Sigmoid colon (tissue), 4 donors: ENCODE measurements at regions not wholly inside any gene's neighbourhood (a gene's known extent, or its start where the extent isn't known, plus 50 kb on each side); places are given as distances from the start of the nearest gene placed in this dataset.

Experiments used
- CTCF ChIP-seq, 4 experiments: fragments of 450-650 bp in 3 of 4; fragments of 200-600 bp in 1 of 4; IDR thresholded peaks; one replicate each; pipeline ENCODE4 v1.5.1; 2016 to 2019; ENCODE audit warnings: antibody characterized with exemption in 4 of 4, mild to moderate bottlenecking in 3 of 4, moderate library complexity in 2 of 4
- EP300 ChIP-seq, 4 donors: sonication (generic); formaldehyde crosslinking; IDR thresholded peaks; one replicate each; pipeline ENCODE4 v1.6.1; 2017; ENCODE audit warnings: antibody characterized with exemption in 4 of 4
- POLR2A ChIP-seq, 2 donors: fragments of 450-650 bp; IDR thresholded peaks; one replicate each; pipeline ENCODE4 v1.6.1; 2016; ENCODE audit warnings: antibody characterized with exemption in 2 of 2, mild to moderate bottlenecking in 2 of 2, moderate library complexity in 2 of 2
- POLR2AphosphoS5 ChIP-seq, 4 donors: sonication (generic); formaldehyde crosslinking; IDR thresholded peaks; one replicate each; pipeline ENCODE4 v1.6.1; 2017; ENCODE audit warnings: antibody characterized with exemption in 4 of 4

- TF ChIP-seq CTCF (IDR thresholded peaks at IDR 0.05) (no peak), POLR2AphosphoS5 (IDR thresholded peaks at IDR 0.05) (no peak), POLR2A (IDR thresholded peaks at IDR 0.05) (no peak), EP300 (IDR thresholded peaks at IDR 0.05) (no peak)
These were observed 687.2 kb upstream of the AADAT start for GRCh38 chr4:170776983-170777382.
